GM18951 (cell line): ENCODE measurements at regions not wholly inside any gene's neighbourhood (a gene's known extent, or its start where the extent isn't known, plus 50 kb on each side); places are given as distances from the start of the nearest gene placed in this dataset.
"Not testable (repeated sequence)": the region's sequence is repeated elsewhere in the genome, so short reads cannot be mapped to it uniquely, and the experiment has no call there.

Experiments used
- POLR2A ChIP-seq: IDR thresholded peaks from 4 replicates; pipeline ENCODE4 v1.6.1; 2011; ENCODE audit warnings: mild to moderate bottlenecking; ENCODE audit not compliant: insufficient read length, insufficient read depth; ENCODE audit errors: extremely low read depth
- in situ Hi-C: fragments of 300-500 bp; cut with MboI; formaldehyde crosslinking; loops from one replicate; pipeline ENCODE4 v1.12.0; 2022; ENCODE audit warnings: low sequenced_read_pairs, mixed read lengths, inconsistent platforms; ENCODE audit not compliant: unreplicated experiment

DNA sequence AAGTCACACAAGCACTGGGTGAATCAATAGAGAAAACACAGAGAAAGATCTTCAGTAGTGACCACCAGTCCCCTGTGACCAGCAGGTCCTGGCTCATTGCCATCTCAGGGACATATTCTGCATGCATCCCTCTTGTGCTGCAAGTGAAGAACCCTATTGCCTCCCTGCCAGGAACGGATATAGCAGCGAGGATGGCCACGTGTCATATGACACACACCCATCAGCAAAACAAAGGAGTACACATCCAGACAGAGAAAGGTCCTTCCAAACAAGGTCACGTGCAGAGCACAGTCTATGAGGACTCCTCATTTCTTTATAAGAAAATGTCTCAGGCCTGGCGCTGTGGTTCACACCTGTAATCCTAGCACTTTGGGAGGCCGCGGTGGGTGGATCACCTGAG, 638.4 kb downstream of the FLRT2 start:
- in situ Hi-C loops, result no loop called here

DNA sequence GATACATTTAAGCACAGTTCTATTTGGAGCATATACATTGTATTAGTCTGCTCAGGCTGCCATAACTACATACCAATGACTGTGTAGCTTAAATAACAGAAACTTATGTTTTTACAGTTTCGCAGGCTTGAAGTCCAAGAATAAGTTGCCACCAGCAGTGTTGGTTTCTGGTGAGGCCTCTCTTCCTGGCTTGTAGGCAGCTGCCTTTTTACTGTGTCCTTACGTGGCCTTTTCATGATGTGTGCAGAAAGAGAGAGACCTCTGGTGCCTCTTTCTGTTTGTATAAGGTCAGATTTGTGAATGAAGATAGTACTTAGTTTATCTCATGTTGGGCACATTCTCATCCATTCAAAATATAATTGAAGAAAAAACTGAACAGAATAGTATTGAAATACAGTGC, 636.6 kb downstream of the FLRT2 start:
- in situ Hi-C loops, result no loop called here
- TF ChIP-seq POLR2A, result no peak

More for the DNA sequence above, 638.4 kb downstream of the FLRT2 start:
- TF ChIP-seq POLR2A, result no peak

DNA sequence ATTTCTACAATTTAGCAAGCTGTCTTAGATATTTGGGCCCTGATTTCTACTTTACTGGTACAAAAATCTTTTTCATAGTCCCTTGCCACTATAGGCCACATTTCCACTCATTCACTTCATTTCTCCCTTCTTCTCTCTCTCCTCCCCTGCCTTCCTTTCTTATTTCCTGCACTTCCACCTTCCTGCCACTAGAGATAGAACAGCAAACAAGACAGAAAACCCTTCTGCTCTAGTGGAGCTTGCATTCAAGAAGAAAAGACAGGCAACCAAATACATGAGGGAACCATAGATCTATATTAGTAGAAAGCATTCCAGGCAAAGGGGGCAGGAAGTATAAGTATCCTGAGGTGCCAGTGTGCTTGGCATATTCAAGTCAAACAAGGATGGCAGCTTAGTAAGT, 623.5 kb downstream of the FLRT2 start:
- no peak for TF ChIP-seq POLR2A
- in situ Hi-C loops, result no loop called here

DNA sequence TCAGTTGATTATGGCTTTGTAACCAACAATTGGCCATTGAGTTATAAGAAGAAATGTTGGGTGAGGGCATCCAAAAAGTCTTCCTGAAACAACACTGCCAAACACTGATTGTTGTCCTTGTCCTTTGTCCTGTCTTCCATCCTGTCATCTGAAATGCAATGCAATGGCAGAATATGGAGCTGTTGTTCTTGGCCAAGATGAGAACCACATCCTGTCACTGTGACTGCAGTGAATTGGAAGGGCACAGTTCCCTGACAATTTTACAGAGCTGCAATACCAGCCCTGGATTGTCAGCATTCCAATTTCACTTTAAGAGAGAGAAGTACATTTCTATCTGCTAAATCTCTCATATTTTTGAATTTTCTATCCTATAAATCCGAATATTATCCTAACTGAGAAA, 613.3 kb downstream of the FLRT2 start:
- in situ Hi-C loops, result no loop called here
- TF ChIP-seq POLR2A, result no peak

- no peak for TF ChIP-seq POLR2A
- in situ Hi-C loops, result no loop called here
These were observed 612.0 kb downstream of the FLRT2 start for GRCh38 chr14:86141966-86142365.

DNA sequence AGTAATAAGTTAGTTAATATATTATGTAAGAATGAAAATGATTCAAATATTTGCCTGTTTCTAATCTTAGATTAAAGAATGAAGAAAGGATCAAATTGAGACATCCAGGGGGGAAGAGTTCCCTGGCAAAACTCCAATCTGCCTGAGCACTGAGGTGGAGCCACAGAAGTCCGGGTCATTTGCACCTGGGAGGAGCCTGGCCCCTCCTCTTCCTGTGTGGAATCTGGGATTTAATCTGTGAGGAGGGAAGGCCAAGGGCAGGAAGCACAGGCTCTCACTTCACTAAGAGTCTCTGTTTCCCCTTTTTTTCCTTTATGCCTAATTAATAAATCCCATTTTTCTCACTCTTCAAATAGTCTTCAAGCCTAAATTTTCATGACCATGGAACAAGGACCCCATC, 599.5 kb downstream of the FLRT2 start:
- in situ Hi-C loops, result no loop called here
- TF ChIP-seq POLR2A, result no peak

- in situ Hi-C loops, result no loop called here
- no peak for TF ChIP-seq POLR2A
These were observed 594.4 kb downstream of the FLRT2 start for GRCh38 chr14:86124328-86124727.

DNA sequence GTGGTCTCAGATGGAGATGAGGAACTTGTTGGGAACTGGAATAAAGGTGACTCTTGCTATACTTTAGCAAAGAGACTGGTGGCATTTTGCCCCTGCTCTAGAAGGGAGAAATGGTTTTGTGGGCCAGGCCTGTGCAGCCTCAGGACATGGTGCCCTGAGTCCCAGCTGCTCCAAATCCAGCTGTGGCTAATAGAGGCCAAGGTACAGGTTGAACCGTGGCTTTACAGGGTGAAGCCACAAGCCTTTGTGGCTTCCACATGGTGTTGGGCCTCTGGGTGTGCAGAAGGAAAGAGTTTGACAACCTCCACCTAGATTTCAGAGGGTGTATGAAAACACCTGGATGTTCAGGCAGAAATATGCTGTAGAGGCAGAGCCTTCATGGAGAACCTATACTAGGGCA, 586.0 kb downstream of the FLRT2 start:
- in situ Hi-C loops, result no loop called here
- no peak for TF ChIP-seq POLR2A

- in situ Hi-C loops, result not testable (repeated sequence)
These were observed 580.9 kb downstream of the FLRT2 start for GRCh38 chr14:86110871-86111270.

DNA sequence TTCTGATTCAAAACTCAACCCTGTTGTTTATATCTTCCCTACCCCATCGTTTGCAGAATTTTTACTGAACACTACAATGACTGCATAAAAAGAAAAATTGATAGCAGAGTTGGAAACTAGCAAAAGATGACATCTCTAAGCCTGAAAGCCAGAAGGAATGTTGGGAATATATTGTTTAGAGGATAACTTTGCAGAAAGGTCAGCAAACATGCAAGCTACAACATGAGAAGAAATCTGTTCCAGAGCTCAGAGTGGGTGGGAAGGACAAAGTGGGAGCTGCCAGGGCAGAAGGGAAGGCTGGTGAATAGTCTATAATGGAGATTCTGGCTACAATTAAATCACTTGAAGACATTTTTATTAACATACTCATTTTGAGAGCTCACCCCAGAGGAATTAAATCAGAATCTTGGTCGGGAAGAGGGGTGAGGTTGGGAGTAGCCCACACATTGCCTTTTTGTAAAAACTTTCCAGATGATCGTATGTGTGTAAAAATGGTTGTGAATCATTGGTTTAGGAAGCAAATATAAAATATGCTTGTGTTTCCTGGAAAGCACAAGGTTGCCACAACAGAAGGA, 574.8 kb downstream of the FLRT2 start:
- in situ Hi-C loops, result no loop called here
- TF ChIP-seq POLR2A, result no peak

DNA sequence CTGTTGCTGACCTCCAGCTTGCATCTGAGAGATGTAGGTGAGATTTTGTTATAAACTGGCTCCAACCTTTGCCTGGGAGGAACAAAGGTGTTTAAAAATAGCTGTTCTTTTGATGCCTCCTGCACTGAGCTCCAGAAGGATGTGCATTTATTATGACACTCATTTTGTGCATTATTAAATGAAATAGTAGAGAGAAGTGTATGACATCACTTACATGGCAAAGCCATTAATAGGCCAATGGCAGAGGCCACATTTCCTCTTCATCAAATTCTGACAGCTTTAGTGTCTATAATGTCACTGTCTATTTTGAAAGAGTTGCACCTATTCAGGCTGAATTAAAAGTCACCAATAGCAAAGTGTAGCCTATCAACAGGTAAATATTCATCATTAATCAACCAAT, 564.6 kb downstream of the FLRT2 start:
- in situ Hi-C loops, result no loop called here
- no peak for TF ChIP-seq POLR2A

DNA sequence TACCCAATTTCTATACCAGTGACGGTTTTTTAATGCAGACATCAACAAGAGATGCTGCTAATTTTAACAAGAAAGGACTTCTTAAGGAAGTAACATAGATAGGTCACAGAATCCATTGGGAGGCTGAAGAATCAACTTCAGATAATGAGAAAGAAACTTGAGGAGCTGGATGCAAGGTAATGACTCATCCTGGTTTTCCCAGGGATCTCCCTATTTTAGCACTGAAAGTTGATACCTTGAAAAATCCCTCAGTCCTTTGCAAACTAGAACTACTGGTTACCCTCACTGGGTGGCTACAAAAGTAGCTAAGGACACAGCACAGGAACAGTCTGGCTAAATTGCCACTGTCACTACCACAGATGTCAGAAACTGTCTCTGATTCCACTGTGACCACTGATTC, 561.9 kb downstream of the FLRT2 start:
- in situ Hi-C loops, result no loop called here
- no peak for TF ChIP-seq POLR2A

DNA sequence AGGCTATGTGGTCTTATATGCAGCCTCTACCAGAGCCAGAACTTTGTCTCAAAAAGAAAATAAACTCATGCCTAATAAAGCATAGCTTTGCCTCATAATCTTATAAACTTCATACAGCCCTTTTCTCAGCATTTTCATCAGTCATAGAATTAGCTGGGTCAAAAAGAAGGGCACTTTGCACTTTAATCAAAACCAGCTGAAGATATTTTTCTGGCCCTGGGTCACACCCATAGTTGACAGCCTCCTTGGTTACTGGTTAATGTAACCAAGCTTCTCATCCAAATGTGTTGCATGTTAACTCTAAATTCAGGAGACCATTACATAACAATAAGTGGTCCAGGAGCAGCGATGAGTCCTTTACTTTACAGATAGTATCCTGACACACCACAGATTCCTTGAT, 558.2 kb downstream of the FLRT2 start:
- TF ChIP-seq POLR2A, result no peak
- in situ Hi-C loops, result no loop called here

DNA sequence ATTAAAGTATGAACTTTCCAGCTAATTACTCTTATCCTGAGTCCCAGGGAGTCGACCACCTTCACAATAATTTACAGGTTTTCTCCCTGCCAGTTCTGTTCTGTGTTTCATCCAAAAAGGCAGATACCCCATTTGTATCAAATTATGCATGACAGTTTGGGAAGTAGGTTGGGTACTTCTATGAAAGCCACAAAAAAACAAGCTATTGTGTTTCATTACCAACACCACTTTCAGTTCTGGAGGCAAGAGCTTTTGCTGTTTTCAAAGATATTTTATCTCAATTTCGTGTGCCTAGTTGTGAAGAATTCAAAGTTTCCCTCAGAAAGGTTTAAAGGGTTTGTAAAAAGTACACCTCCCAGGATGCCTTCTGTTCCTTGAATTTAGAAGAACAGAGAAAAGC, 557.4 kb downstream of the FLRT2 start:
- in situ Hi-C loops, result no loop called here
- no peak for TF ChIP-seq POLR2A

DNA sequence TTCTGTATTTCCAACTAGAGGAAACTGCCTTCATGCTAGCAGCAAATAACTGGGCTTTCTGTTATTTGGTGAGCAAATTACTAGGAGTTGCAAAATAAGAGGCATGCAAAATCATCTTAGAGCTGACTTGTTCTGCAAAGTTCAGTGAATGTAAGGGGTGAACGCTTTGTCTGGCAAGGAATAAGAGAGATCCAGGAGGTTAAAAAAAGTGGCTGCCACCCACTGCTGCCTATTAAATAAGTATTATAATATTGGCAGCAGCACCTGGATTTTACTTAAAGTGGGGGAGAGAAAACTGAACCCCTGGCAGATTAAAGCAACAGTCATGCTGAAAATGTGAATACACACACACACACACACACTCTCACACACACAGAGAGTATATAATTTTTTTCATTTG, 557.0 kb downstream of the FLRT2 start:
- no peak for TF ChIP-seq POLR2A
- in situ Hi-C loops, result no loop called here

DNA sequence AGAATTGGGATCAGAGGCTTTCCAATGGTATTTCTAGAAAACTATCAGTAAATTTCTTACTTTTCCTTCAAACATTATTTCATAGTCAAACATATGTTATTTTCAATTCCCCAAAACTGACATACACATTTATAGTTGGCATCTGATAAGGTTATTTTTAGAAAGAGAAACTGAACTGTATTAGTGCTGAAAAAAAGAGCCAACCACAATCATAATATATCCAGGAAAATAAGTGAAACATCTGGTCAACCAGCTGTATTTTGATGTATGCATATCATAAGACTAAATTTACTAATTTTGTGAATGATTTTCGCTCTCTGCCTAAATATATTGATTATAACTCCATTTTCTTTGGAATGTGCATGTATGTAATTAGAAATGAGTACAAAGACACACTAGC, 554.2 kb downstream of the FLRT2 start:
- in situ Hi-C loops, result no loop called here
- TF ChIP-seq POLR2A, result no peak

- in situ Hi-C loops, result no loop called here
- no peak for TF ChIP-seq POLR2A
These were observed 553.7 kb downstream of the FLRT2 start for GRCh38 chr14:86083616-86084015.
